HG02642 (cell line): ENCODE measurements at regions not wholly inside any gene's neighbourhood (a gene's known extent, or its start where the extent isn't known, plus 50 kb on each side); places are given as distances from the start of the nearest gene placed in this dataset.

Experiments used
- ATAC-seq: cut with Tn5 transposase; IDR thresholded peaks from one replicate; pipeline ENCODE4 v1.9.1; 2021; ENCODE audit warnings: mild to moderate bottlenecking; ENCODE audit not compliant: unreplicated experiment, poor library complexity

DNA sequence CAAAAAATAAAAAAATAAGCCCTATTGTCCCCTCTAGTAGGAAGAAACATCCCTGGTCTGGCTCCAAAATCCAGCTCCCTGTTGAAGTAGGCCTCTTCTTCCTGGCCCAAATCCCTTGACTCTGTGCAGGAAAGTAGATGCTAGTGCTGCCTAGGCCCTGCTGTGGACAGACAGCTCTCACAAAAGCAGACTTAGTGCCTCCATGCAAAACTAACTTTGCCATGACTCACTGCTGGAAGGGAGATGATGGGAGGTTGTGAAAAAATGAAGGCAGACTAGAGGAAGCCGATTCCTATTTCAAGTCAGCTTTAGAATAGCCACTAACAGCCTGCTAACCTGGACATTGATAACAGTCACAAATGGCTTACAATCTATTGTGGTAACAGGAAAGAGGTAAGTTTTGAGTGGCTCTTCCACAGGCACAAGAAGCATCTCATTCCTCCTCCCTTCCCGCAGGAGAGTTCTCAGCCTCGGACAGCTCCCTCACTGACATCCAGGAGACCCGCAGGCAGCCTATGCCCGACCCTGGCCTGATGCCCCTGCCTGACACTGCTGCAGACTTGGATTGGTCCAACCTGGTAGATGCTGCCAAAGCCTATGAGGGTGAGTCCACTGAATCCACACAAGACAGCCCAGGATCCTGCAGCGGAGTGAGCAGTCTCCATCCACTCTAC is 198.9 kb upstream of the RGS6 start:
- no peak for ATAC-seq

DNA sequence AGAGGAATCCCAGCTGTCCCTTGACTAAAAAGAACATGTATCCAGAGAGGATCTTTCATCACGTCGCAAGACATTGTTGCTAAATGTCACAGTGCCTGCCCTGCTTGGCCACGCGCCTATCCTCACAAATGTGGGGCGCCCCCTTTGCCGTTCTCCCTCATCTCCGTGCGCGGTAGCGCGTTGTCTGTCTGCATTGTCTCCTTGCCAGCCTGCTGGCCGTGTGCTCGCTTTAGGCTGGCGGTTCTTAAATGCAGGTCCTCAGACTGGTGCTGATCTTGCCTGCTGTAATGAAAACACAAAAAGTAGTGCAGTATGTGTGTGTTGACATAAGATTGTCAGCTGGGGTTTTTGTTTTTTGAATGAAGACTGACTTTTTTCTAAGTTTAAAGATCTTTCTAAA is 198.2 kb upstream of the RGS6 start:
- no peak for ATAC-seq

DNA sequence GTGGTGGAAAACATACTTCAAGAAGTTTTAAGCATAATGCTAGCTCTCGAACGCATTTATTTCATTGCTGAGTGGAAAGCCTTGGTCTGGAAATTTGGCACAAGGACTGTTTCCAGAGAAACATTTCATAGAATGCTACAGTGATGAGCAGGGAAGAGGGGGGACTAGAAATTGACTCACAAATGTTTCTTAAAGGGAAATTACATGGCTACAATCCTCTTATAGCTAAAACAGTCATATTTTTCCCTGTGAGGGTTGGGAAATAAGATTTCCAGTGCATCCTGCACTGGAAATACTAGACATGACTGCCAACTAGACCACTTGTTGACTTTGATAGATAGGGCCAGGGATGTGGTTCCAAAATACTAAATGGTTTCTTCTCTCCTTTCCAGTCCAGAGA is 197.3 kb upstream of the RGS6 start:
- ATAC-seq: no peak

DNA sequence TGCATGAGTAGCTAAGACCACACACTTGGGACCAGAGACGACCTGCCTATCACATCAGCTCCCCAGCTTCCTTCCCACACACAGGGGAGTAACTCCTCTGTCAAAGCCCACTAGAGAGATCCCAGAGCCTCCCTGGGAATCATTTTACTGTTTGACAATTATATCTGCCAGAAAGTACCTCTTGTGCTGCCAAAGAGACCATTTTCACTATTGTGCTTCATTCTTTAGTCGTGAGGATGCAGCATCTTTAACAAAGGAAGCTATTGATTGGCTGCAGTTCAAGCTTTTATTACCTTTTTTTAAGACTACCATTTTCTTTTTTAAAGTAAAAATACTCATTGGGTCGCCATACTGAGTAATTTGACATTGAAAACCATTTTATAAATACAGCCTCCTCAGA is 194.5 kb upstream of the RGS6 start:
- ATAC-seq: no peak

DNA sequence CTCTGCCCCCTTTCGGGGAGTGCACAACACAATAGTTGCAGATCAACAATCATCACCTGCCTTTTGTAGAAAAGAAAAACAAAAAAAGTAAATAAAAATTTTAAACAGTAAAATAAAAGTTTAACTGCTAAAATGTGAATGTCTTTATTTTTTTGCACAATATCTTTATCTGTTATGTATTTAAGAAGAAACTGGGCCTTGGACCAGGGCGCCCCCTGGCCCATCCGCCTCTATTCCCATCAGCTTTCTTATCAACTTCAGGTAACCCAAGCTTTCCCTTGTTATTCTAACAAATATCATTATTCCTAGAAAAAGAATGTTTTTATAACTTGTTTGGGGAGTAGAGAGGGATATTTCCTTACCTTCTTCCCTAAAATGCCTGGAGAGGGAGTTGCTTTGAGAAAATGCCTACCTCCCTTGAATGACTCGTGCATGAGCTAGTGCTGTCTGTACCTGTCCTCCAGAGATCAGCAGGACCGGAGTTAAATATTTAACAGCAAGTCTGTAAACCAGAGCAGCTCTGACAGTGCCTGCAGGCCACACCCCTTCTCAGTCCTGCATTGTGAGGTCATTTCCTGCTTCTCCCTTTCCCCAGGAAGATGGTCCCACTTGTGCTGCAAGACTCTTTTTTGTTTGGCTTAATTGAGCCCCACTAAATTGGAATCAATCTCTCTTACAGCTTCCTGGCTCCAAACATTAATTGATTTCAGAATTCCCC is 192.8 kb upstream of the RGS6 start:
- no peak for ATAC-seq

DNA sequence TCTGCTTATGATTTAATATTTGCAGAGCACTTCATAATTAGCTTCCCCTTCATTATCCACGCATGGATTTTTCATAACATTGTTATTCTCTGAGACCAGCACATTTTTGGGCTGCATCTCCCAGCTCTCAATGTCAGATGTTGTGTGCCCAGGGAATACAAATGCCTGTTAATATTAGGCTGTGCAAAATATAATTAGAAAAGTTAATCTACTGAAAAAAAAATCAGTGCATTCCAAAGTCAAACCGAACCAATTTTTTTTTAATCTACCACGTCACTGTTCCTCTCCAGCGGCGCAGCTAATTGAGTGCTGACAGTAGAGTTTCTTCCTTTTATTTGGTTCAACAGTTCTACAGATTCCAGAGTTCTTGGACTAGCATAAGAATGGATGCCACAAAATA is 191.0 kb upstream of the RGS6 start:
- ATAC-seq: no peak

DNA sequence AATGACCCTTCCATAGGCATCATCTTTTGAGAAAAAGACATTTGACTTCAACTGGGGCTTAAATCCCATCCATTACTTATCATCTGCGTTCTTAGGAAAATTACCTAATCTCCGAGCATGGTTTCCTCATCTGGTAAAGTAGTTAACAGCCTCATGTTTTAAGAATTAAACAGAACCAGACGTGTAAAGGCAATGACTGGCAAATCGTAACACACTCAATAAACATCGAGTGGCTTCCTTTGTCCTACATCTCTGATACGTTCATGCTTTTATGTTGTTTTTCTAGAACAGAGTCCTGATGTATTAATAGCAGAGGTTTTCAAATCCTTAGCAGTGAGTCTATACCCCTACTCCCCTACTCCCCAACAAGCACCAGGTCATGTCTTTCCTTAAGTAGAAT is 189.7 kb upstream of the RGS6 start:
- ATAC-seq: no peak

DNA sequence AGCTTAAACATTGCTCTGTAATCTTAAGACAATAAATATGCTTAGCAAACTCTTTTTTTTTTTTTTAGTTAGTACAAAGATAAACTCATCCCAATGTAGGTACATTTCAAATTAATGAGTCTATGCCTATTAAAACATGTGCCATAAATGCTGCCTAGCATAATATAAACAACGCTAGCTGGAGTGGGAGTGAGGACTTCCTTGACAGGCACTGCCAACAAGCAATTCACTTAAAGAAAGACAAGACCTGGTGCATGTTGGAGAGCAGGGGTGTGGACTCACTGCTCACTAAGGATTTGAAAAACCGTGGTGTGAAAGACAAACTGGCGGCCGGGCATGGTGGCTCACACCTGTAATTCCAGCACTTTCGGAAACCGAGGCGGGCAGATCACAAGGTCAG is 187.2 kb upstream of the RGS6 start:
- no peak for ATAC-seq

DNA sequence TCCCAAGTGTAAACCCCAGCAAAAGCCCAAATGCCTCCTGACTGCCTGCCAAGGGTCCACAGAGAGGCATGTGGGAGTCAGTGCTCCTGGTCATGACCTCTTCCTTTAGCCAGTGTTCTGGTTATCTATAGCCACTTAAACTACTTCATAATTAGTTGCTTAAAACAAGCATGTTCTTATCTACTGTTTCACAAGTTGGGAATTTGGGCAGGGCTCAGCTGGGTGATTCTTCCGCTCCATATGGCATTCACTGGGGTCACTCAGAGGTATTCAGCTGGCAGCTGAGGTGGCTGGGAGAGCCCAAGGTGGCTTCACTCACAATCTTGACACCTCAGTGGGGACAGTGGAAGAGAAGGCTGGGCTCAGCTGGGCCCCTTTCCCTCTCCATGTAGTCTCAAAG is 184.0 kb upstream of the RGS6 start:
- ATAC-seq: no peak

DNA sequence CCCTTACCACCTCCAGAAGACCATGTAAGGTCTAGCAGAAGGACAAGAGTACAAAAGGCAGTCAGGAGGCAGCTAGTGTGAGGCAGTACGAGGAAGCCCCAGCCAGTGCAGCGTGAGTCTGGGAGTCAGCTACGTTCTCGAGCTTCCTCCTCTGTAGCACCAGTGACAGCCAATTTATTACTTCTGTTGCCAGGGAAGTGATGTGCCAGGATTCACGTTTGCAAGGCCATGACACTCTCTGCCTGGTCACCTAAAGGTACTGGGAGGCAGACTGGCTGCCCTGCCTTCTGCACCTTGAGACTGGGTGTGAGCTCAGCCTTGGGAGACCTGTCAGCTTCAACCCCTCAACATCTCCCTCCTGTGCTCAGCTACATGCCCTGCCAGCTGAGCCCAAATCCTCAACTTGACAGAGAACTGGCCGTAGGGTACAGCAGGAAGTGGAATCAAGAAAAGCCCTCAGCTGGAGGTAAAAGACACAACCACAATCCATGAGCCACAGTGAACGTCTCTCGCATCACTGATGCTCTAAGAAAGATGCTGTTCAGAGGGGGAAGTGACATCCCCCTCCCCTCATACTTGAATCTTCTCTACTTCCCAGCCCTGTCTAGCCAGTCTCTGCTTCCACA is 182.5 kb upstream of the RGS6 start:
- no peak for ATAC-seq

DNA sequence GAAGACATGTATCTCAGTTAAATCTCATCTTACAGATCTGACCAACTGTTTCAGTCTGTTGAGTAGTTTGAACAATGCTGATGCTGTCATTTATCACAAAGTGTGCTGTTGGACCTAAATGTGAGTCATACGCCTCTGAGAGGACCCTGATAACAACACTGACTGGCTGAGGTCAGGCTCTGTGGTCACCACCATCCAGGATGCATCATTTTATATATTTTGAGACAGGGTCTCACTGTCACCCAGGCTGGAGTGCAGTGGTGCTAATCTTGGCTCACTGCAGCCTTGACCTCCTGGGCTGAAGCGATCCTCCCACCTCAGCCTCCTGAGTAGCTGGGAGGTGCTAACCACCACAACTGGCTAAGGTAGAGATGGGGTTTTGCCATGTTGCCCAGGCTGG is 181.0 kb upstream of the RGS6 start:
- ATAC-seq: no peak

DNA sequence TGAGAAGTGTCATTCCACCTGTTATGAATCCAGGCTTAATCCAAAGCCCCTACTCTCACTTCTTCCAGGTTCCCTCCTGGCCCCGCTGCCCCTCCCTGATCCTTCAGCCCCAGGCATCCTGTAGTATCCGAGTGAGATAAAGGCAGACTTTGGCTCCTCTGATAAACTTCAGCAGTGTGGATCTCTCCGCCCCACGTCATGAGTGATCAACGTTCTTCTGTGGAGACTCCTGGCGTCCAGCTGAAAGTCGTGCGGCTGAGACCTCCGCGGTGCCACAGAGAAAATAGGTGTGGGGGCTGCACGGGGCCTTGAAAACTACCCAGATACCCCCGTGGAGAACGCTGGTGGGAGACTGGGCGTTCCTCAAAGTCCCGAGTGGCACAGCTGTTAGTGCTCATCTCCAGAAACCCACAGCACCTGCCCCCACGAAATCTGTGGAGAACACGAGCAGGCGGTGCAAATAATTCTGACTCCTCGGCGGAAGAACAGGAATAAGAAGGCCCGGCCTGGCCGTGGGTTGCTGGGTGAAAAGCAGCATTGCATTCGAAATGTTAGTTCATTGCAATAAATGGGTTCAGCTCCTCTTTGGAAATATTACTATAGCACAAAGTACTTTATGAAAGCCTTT is 180.0 kb upstream of the RGS6 start:
- ATAC-seq: no peak

DNA sequence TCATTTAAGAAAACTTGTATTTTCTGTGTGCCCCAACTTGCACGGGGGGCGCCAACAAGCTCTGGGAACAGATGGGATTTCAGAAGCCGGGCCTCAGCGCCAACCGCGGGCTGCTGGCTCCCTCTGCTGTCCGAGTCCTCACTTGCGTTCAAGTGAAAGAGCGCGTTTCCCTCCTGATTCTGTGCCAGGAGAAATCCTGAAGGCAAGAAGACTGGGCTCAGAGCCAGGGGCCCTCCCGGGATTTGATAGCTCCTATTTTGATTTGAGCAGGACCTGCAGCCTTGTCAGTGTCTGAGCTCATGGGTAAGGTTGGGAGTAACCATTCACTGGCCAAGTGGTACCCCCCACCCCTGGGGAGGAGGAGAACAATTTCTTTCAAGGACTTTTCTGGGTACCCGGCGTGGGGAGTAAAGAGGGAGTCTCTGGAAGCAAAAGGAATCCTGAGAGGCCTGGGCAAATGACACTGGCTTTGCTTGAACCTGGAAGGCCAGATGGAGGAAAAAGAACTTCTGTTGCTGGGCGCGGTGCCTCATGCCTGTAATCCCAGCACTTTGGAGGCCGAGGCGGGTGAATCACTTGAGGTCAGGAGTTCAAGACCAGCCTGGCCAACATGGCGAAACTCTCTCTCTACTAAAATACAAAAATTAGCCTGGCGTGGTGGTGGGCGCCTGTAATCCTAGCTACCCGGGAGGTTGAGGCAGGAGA is 179.0 kb upstream of the RGS6 start:
- ATAC-seq: no peak

DNA sequence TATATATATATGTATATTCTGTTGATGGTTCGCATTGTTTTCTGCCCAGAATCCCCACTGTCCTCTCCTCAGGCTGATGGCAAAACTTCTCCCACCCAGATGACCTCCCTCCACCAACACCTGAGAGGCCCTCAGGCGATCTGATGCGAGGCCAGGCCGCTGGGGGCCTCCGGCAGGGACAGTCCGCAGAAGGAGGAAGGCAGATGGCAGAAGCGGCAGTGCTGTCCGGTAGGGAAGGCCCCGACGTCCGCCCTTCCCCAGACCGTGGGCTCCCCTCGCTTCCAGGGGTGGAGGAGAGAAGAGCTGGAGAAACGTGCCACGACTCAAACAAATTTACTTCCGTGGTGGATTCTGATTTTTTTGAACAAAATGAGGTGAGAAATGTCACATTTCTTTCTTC is 178.3 kb upstream of the RGS6 start:
- no peak for ATAC-seq

DNA sequence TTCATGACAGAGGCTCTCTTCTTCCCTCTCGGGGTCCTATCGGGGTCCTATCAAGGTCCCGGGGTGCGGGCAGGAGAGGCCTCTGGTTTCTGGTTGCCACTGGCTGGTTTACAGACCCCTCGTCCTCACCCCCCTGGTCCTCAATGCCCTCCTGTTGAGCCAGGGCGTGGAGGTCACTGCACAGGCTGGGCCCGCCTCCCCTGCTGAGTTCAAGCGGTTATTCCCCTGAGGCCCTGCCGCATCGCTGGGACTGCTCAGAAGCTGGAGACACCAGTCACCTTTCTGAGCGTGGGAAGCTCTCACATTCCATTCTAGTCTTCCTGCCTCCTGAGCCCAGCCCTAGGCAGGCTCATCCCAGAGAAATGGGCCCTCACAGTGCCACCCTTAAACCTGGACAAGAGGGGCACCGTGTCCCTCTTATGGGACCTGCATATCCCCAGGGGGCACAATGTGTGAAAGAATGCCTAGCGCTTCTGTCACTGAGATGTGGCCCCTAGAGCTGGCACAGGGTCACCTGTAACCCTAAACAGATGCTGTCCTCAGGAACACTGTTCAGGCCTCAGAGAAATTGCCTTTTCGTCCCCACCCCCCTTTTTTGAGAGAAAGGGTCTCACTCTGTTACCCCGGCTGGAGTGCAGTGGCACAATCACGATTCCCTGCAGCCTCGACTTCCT is 177.7 kb upstream of the RGS6 start:
- no peak for ATAC-seq

DNA sequence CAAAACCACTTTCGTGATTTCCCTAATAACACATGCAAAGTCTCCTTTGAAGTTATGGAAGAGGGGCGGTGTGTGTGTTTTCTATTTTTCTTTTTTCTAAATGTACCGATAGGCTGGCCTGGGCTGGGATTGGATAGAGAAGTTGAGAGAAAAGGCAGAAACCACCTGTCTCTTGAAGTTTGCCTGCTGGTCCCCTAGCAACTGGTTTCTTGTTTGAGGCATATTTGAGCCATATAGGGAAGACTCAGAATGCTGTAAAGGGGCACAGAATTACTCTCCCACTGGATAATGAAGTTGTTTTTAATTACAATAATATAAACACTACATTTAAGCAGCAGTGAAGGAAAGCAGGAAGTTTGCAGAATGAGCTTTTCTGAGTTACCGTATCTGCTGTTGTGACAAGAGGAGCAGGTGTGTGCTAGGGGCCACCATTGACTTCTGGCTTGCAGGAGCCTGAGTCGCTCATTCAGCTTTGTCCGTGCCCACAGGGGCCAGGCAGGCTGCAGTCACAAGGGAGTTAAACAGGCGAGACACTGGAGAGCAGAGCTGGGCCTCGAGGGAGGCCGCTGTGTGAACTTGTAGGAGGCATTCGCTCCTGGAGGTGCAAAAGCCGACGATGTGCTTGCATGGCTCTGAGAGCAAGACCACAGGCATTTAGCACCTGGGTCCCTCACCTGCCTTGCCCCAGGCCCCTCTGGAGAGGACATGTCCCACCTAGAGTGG is 173.8 kb upstream of the RGS6 start:
- no peak for ATAC-seq

DNA sequence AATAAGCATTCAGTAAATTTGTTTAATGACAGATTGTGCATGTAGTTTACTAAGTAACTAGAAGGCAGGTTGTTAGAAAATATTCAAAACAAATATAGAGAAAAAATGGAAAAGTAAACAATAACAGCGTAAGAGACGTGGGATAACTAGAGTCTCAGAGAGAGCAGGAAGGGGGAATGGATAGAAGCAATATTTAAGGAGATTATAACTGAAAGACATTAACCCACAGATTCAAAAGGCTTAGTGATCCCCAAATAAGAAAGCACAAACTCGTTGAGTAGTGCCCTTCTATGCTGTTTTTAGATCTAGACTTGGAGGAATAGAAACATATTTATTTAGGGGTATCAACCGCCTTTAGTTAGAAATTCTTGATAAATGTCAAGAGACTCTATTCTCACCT is 169.7 kb upstream of the RGS6 start:
- no peak for ATAC-seq

DNA sequence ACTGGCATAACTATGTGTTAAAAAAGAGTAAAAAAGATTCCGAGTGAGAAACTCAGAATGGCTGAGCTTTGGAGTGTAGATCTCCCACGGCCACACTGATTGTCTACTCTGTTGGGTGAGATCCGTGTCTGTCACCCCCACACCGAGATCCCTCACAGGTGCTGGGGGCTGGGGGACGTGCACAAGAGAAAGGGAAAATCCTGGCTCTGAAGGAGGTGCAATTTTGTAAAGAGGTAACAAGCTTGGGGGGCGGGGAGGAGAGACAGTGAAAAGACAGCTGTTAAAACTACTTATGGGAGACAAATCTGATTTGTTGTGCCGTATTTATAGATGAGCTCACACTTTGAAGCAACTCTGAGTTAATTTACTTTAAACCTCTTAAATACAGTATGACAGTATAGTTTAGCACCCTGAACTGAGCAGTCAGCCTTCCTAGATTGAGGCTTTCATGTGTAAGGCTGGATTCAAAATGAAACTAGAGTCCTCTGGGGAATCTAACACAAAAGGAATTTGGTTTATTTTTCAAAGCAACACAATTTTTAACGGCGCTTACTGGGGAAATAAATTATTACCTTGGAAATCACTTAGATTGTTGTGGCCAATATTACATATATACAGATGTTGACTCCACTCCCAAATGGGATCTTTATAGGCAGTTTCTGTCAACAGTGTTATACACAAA is 167.4 kb upstream of the RGS6 start:
- no peak for ATAC-seq

DNA sequence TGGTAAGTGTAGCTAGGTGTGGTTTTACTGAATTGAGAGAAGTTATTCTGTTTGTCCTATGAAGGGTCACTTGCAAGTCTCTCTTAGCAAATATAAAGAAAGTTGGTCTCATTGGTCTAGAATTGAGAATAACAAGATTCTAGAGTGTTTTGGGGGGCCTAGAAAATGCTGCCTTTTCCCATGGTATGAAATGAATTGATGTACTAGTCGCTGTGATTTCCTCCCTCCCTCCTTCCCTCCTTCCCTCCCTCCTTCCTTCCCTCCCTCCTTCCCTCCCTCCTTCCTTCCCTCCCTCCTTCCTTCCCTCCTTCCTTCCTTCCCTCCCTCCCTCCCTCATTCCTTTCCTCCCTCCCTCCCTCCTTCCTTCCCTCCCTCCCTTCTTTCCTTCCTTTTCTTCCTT is 166.7 kb upstream of the RGS6 start:
- no peak for ATAC-seq
